ENCODE measurements at regions not wholly inside any gene's neighbourhood (a gene's known extent, or its start where the extent isn't known, plus 50 kb on each side); places are given as distances from the start of the nearest gene placed in this dataset.

GRCh38 chr4:12928751-12929150 is 555.4 kb downstream of the RAB28 start:
- Histone ChIP-seq H3K27ac (no peak overlapping the region), H3K4me1 (ENCODE audit: control insufficient read depth in 1 of 2, low read depth in 2 of 2) (peaks cover 2% of the 10 kb centered on the region in 2 donors), H3K27me3 (replicated peaks; ENCODE audit: insufficient read depth) (no peaks in the 10 kb centered on the region), H3K4me3 (no peak overlapping the region), H3K36me3 (no peaks in the 10 kb centered on the region), H3K9me3 (no peaks in the 10 kb centered on the region)
- ATAC-seq (ENCODE audit: insufficient number of reproducible peaks, low FRiP score, low read depth), result no peak
- no peak for TF ChIP-seq CTCF (IDR thresholded peaks at IDR 0.05)
- DNase-seq (ENCODE audit: low spot score), result no peak

GRCh38 chr4:12926189-12927066 is 557.7 kb downstream of the RAB28 start:
- Histone ChIP-seq H3K27ac (no peak overlapping the region), H3K4me1 (ENCODE audit: control insufficient read depth in 1 of 2, low read depth in 2 of 2) (no peaks in the 10 kb centered on the region), H3K27me3 (replicated peaks; ENCODE audit: insufficient read depth) (no peaks in the 10 kb centered on the region), H3K36me3 (no peaks in the 10 kb centered on the region), H3K4me3 (no peak overlapping the region), H3K9me3 (no peaks in the 10 kb centered on the region)
- ATAC-seq (ENCODE audit: insufficient number of reproducible peaks, low FRiP score, low read depth) (no peak), DNase-seq (ENCODE audit: low spot score) (no peak)
- TF ChIP-seq CTCF (IDR thresholded peaks at IDR 0.05), result no peak

- TF ChIP-seq CTCF (IDR thresholded peaks at IDR 0.05), result no peak
- no peak overlapping the region for H3K4me3 ChIP-seq
- no peak for ATAC-seq (ENCODE audit: insufficient number of reproducible peaks, low FRiP score, low read depth)
- no peak for DNase-seq (ENCODE audit: low spot score)
- H3K4me1 ChIP-seq (ENCODE audit: control insufficient read depth in 1 of 2, low read depth in 2 of 2), result no peaks in the 10 kb centered on the region
- no peaks in the 10 kb centered on the region for H3K27me3 ChIP-seq (replicated peaks; ENCODE audit: insufficient read depth)
- no peaks in the 10 kb centered on the region for H3K36me3 ChIP-seq
- no peak overlapping the region for H3K27ac ChIP-seq
- H3K9me3 ChIP-seq, result no peaks in the 10 kb centered on the region
Measured at GRCh38 chr4:12924728-12925320, 559.3 kb downstream of the RAB28 start.

- H3K27ac ChIP-seq, result no peak overlapping the region
- ATAC-seq (ENCODE audit: insufficient number of reproducible peaks, low FRiP score, low read depth) (no peak), DNase-seq (ENCODE audit: low spot score) (no peak)
- no peaks in the 10 kb centered on the region for H3K9me3 ChIP-seq
- H3K4me1 ChIP-seq (ENCODE audit: control insufficient read depth in 1 of 2, low read depth in 2 of 2), result no peaks in the 10 kb centered on the region
- TF ChIP-seq CTCF (IDR thresholded peaks at IDR 0.05), result no peak
- no peaks in the 10 kb centered on the region for H3K36me3 ChIP-seq
- H3K27me3 ChIP-seq (replicated peaks; ENCODE audit: insufficient read depth), result no peaks in the 10 kb centered on the region
- H3K4me3 ChIP-seq, result no peak overlapping the region
Measured at GRCh38 chr4:12924253-12924652, 559.9 kb downstream of the RAB28 start.

- no peak for ATAC-seq (ENCODE audit: insufficient number of reproducible peaks, low FRiP score, low read depth)
- Histone ChIP-seq H3K9me3 (peaks cover 8% of the 10 kb centered on the region), H3K27ac (no peak overlapping the region), H3K27me3 (replicated peaks; ENCODE audit: insufficient read depth) (no peaks in the 10 kb centered on the region), H3K4me1 (ENCODE audit: control insufficient read depth in 1 of 2, low read depth in 2 of 2) (no peaks in the 10 kb centered on the region), H3K36me3 (no peaks in the 10 kb centered on the region), H3K4me3 (no peak overlapping the region)
- no peak for TF ChIP-seq CTCF (IDR thresholded peaks at IDR 0.05)
- no peak for DNase-seq (ENCODE audit: low spot score)
Measured at GRCh38 chr4:12912896-12913418, 571.2 kb downstream of the RAB28 start.
